H1 (cell line): ENCODE measurements at regions not wholly inside any gene's neighbourhood (a gene's known extent, or its start where the extent isn't known, plus 50 kb on each side); places are given as distances from the start of the nearest gene placed in this dataset.

ENCODE experiments used
- CTCF ChIA-PET: fragments of 300-600 bp; sonication (Branson Sonifier 250); formaldehyde crosslinking; loops from one replicate; lab custom pipeline; 2021; ENCODE audit not compliant: partially characterized antibody; lab: Charles Lee
- POLR2A ChIA-PET: fragments of 300-600 bp; sonication (Branson Sonifier 250); formaldehyde crosslinking; loops from one replicate; lab custom pipeline; 2021; ENCODE audit warnings: inconsistent platforms; ENCODE audit not compliant: partially characterized antibody; lab: Charles Lee
- DNase-seq, 2 experiments: peaks; one replicate each; pipeline versions ENCODE4 v3.0.0 to v3.0.0-alpha.2; 2010 to 2022; ENCODE audit warnings: low spot score in 2 of 2, low read depth in 1 of 2, mixed read lengths in 1 of 2
- FAIRE-seq: peaks from 2 replicates; lab custom pipeline; 2011; peaks lifted over from hg19 to GRCh38; lab: Jason Lieb, UNC
- H2AFZ ChIP-seq: 2 replicates; pipeline ENCODE4 v1.8.1; 2012; ENCODE audit warnings: low read length, inconsistent platforms
- H2AK5ac ChIP-seq: 2 replicates; pipeline ENCODE4 v1.6.1; 2013; ENCODE audit warnings: low read depth, low read length
- H2BK120ac ChIP-seq: replicated peaks from 2 replicates; pipeline ENCODE3; 2013; ENCODE audit warnings: low read depth, low read length, inconsistent platforms
- H2BK12ac ChIP-seq: 2 replicates; pipeline ENCODE4 v1.6.1; 2013; ENCODE audit warnings: low read depth, low read length
- H2BK15ac ChIP-seq: 2 replicates; pipeline ENCODE4 v1.6.1; 2013; ENCODE audit warnings: low read length
- H2BK20ac ChIP-seq: 2 replicates; pipeline ENCODE4 v1.6.1; 2013; ENCODE audit warnings: low read length
- H2BK5ac ChIP-seq: 2 replicates; pipeline ENCODE4 v1.6.1; 2013; ENCODE audit warnings: low read depth, low read length
- H3K14ac ChIP-seq: 2 replicates; pipeline ENCODE4 v1.6.1; 2013; ENCODE audit warnings: inconsistent platforms; ENCODE audit not compliant: insufficient read length
- H3K18ac ChIP-seq: 2 replicates; pipeline ENCODE4 v1.6.1; 2013; ENCODE audit warnings: low read length; ENCODE audit errors: extremely low read depth
- H3K23ac ChIP-seq: 2 replicates; pipeline ENCODE4 v1.6.1; 2013; ENCODE audit warnings: inconsistent platforms; ENCODE audit not compliant: insufficient read length
- H3K23me2 ChIP-seq: 2 replicates; pipeline ENCODE4 v1.6.1; 2013; ENCODE audit warnings: low read depth, low read length
- H3K27ac ChIP-seq: 2 replicates; pipeline ENCODE4 v1.6.1; 2011; ENCODE audit warnings: low read depth, low read length, inconsistent platforms
- H3K27me3 ChIP-seq, 4 experiments: replicated peaks in 1 of 4; 1 replicate in 1 of 4; 2 replicates in 3 of 4; pipeline versions ENCODE4 v1.6.1 to v1.8.1; 2011 to 2013; ENCODE audit warnings: low read length in 3 of 4, mild to moderate bottlenecking in 3 of 4, inconsistent platforms in 2 of 4, mixed read lengths in 2 of 4, moderate library complexity in 1 of 4; ENCODE audit not compliant: control insufficient read depth in 3 of 4, insufficient read depth in 3 of 4; ENCODE audit errors: extremely low read depth in 1 of 4
- H3K36me3 ChIP-seq, 4 experiments: 2 replicates each; pipeline versions ENCODE4 v1.6.1 to v1.8.1; 2011 to 2013; ENCODE audit warnings: mild to moderate bottlenecking in 4 of 4, low read length in 3 of 4, moderate library complexity in 2 of 4, control low read depth in 1 of 4, inconsistent platforms in 1 of 4; ENCODE audit not compliant: insufficient read depth in 4 of 4, control insufficient read depth in 2 of 4
- H3K4ac ChIP-seq: replicated peaks from 2 replicates; pipeline ENCODE3; 2013; ENCODE audit warnings: low read length, low read depth, mixed read lengths, inconsistent platforms; ENCODE audit not compliant: insufficient read length
- H3K4me1 ChIP-seq, 4 experiments: replicated peaks in 1 of 4; 1 replicate in 1 of 4; 2 replicates in 3 of 4; pipeline versions ENCODE4 v1.6.1 to v1.8.1; 2011 to 2013; ENCODE audit warnings: low read length in 3 of 4, inconsistent platforms in 2 of 4, mixed read lengths in 1 of 4; ENCODE audit not compliant: insufficient read depth in 4 of 4, control insufficient read depth in 3 of 4
- H3K4me2 ChIP-seq, 2 experiments: 2 replicates each; pipeline versions ENCODE4 v1.6.1 to v1.8.1; 2011 to 2013; ENCODE audit warnings: low read depth in 2 of 2, low read length in 2 of 2, control low read depth in 1 of 2, inconsistent platforms in 1 of 2, mild to moderate bottlenecking in 1 of 2; ENCODE audit not compliant: insufficient read depth in 1 of 2
- H3K4me3 ChIP-seq, 4 experiments: fragments of 200-600, 300-600 bp in 1 of 4; sonication (generic), shearing (Covaris generic), sonication (Bioruptor Twin) in 1 of 4; 2 replicates each; pipeline versions ENCODE4 v1.5.1 to v1.8.1; 2011 to 2016; ENCODE audit warnings: low read length in 4 of 4, low read depth in 3 of 4, control low read depth in 2 of 4, inconsistent platforms in 2 of 4, mild to moderate bottlenecking in 2 of 4, mixed read lengths in 1 of 4, moderate library complexity in 1 of 4; ENCODE audit not compliant: insufficient read depth in 2 of 4; ENCODE audit errors: extremely low read depth in 1 of 4
- H3K56ac ChIP-seq: replicated peaks from 2 replicates; pipeline ENCODE3; 2013; ENCODE audit warnings: low read depth, mild to moderate bottlenecking, mixed read lengths, low read length, inconsistent platforms; ENCODE audit not compliant: insufficient read length
- H3K79me1 ChIP-seq: 2 replicates; pipeline ENCODE4 v1.6.1; 2013; ENCODE audit warnings: low read depth, low read length, control low read depth
- H3K79me2 ChIP-seq, 2 experiments: 2 replicates each; pipeline versions ENCODE4 v1.6.1 to v1.8.1; 2012 to 2013; ENCODE audit warnings: low read length in 2 of 2, mild to moderate bottlenecking in 2 of 2, inconsistent platforms in 1 of 2; ENCODE audit not compliant: insufficient read depth in 2 of 2, control insufficient read depth in 1 of 2
- H3K9ac ChIP-seq, 4 experiments: replicated peaks in 1 of 4; 1 replicate in 1 of 4; 2 replicates in 3 of 4; pipeline versions ENCODE4 v1.6.1 to v1.8.1; 2011 to 2013; ENCODE audit warnings: low read depth in 3 of 4, low read length in 3 of 4, control low read depth in 2 of 4, mild to moderate bottlenecking in 2 of 4, moderate library complexity in 2 of 4, inconsistent platforms in 1 of 4; ENCODE audit errors: extremely low read depth in 1 of 4
- H3K9me3 ChIP-seq, 2 experiments: 2 replicates each; pipeline versions ENCODE4 v1.6.1 to v1.8.1; 2012 to 2013; ENCODE audit warnings: mild to moderate bottlenecking in 2 of 2, moderate library complexity in 2 of 2, control low read depth in 1 of 2, inconsistent platforms in 1 of 2, low read depth in 1 of 2, low read length in 1 of 2, mixed read lengths in 1 of 2; ENCODE audit not compliant: insufficient read depth in 2 of 2
- H4K20me1 ChIP-seq, 2 experiments: replicated peaks in 1 of 2; 2 replicates each; pipeline versions ENCODE3 to v1.8.1; 2011 to 2013; ENCODE audit warnings: inconsistent platforms in 2 of 2, low read length in 2 of 2, mild to moderate bottlenecking in 1 of 2; ENCODE audit not compliant: insufficient read depth in 2 of 2, control insufficient read depth in 1 of 2
- H4K5ac ChIP-seq: 2 replicates; pipeline ENCODE4 v1.6.1; 2013; ENCODE audit warnings: low read length, low read depth, mixed read lengths, inconsistent platforms; ENCODE audit not compliant: insufficient read length
- H4K8ac ChIP-seq: 2 replicates; pipeline ENCODE4 v1.8.0; 2013; ENCODE audit warnings: mild to moderate bottlenecking, moderate library complexity, low read length, inconsistent platforms; ENCODE audit not compliant: insufficient read depth; ENCODE audit errors: extremely low read depth
- H4K91ac ChIP-seq: replicated peaks from 2 replicates; pipeline ENCODE3; 2013; ENCODE audit warnings: low read length, mixed read lengths, inconsistent platforms; ENCODE audit not compliant: insufficient read length
- ATF3 ChIP-seq: IDR thresholded peaks from 2 replicates; pipeline ENCODE4 v1.6.1; 2011; ENCODE audit warnings: low read depth, mild to moderate bottlenecking, low read length; ENCODE audit not compliant: insufficient read depth
- CTBP2 ChIP-seq: IDR thresholded peaks from 2 replicates; pipeline ENCODE4 v1.7.0; 2011; ENCODE audit warnings: borderline replicate concordance, mild to moderate bottlenecking, moderate library complexity, mixed read lengths, low read length; ENCODE audit not compliant: insufficient read depth, insufficient read length
- EZH2 ChIP-seq: fragments of 200-600 bp; sonication (generic); IDR thresholded peaks from 2 replicates; pipeline ENCODE4 v1.7.1; 2012; ENCODE audit warnings: low read depth, mild to moderate bottlenecking, moderate library complexity, low read length, inconsistent platforms; ENCODE audit not compliant: severe bottlenecking
- FOSL1 ChIP-seq: IDR thresholded peaks from 2 replicates; pipeline ENCODE4 v1.6.1; 2011; ENCODE audit warnings: mild to moderate bottlenecking, low read depth, low read length, moderate library complexity; ENCODE audit not compliant: insufficient read depth
- MAFK ChIP-seq: IDR thresholded peaks from 2 replicates; pipeline ENCODE4 v1.6.1; 2012; ENCODE audit warnings: low read depth, mild to moderate bottlenecking, improper control_type of control experiment, low read length
- PHF8 ChIP-seq: fragments of 200-600 bp; sonication (generic); conservative IDR thresholded peaks from 2 replicates; pipeline ENCODE4 v1.7.1; 2012; ENCODE audit warnings: low read depth, mild to moderate bottlenecking, inconsistent platforms, low read length, moderate library complexity
- RXRA ChIP-seq: IDR thresholded peaks from 2 replicates; pipeline ENCODE4 v1.6.1; 2011; ENCODE audit warnings: low read depth, mild to moderate bottlenecking, low read length, moderate library complexity; ENCODE audit not compliant: insufficient read depth
- SAP30 ChIP-seq: fragments of 300-600 bp; sonication (generic); IDR thresholded peaks from 2 replicates; pipeline ENCODE4 v1.7.1; 2012; ENCODE audit warnings: low read length, moderate library complexity, mild to moderate bottlenecking, inconsistent platforms; ENCODE audit not compliant: insufficient read depth, insufficient replicate concordance
- SIRT6 ChIP-seq: IDR thresholded peaks from one replicate; pipeline ENCODE4 v1.7.1; 2012; ENCODE audit warnings: low read length, inconsistent platforms
- SP4 ChIP-seq: IDR thresholded peaks from 2 replicates; pipeline ENCODE4 v1.6.1; 2012; ENCODE audit warnings: low read length, inconsistent platforms
- TAF1 ChIP-seq: IDR thresholded peaks from 2 replicates; pipeline ENCODE4 v1.6.1; 2011; ENCODE audit warnings: mild to moderate bottlenecking, low read depth, low read length
- TCF12 ChIP-seq: IDR thresholded peaks from 2 replicates; pipeline ENCODE4 v1.6.1; 2011; ENCODE audit warnings: low read depth, mild to moderate bottlenecking, low read length
- TEAD4 ChIP-seq: IDR thresholded peaks from 2 replicates; pipeline ENCODE4 v1.6.1; 2012; ENCODE audit warnings: low read depth, low read length, inconsistent platforms, mixed read lengths
- WGBS, 2 experiments: shearing (Covaris generic) in 1 of 2; methylation state at CpG; one replicate each; pipeline versions ENCODE4 v1.1.6 to v1.1.7; 2013 to 2015; ENCODE audit warnings: low lambda C conversion rate in 2 of 2, mixed read lengths in 2 of 2, inconsistent platforms in 1 of 2, low coverage in 1 of 2, missing lambda C conversion rate in 1 of 2; ENCODE audit not compliant: insufficient replicate concordance in 2 of 2, insufficient coverage in 1 of 2, insufficient read length in 1 of 2; ENCODE audit errors: extremely low coverage in 1 of 2, missing lambda C conversion rate in 1 of 2; 5-methylcytosine and 5-hydroxymethylcytosine counted together
- TF ChIP-seq, protein P1 (sequence below): IDR thresholded peaks from 2 replicates; pipeline ENCODE4 v1.6.1; 2012; ENCODE audit warnings: inconsistent platforms

- no peak overlapping the region for H3K18ac ChIP-seq
- no peaks in the 10 kb centered on the region for H3K4me1 ChIP-seq
- no peaks in the 10 kb centered on the region; the same call in 1 of the 2 replicates for H3K23me2 ChIP-seq
- H2BK120ac ChIP-seq: no peak overlapping the region
- H3K36me3 ChIP-seq: peaks cover 0 to 4% (median 0%) of the 10 kb centered on the region in 4 experiments; a peak in 1 of 8 replicates
- H2BK5ac ChIP-seq: no peak overlapping the region
- H2BK15ac ChIP-seq: no peak overlapping the region
- peaks cover 75 to 76% of the 10 kb centered on the region in 2 experiments for H3K9me3 ChIP-seq
- no peak overlapping the region for H3K4ac ChIP-seq
- whole genome bisulfite sequencing, 2 experiments: 25% methylated on average over 4 of the region's 4 CpGs; no CpG with 5 or more reads in 1 of the 2 experiments
- no peak overlapping the region for H2BK20ac ChIP-seq
- H3K27me3 ChIP-seq: no peaks in the 10 kb centered on the region
- H3K23ac ChIP-seq: no peak overlapping the region
- DNase-seq (no peak), FAIRE-seq (no peak)
- H2BK12ac ChIP-seq: no peak overlapping the region
- no peak overlapping the region for H2AFZ ChIP-seq
- H4K91ac ChIP-seq: no peak overlapping the region
- H3K27ac ChIP-seq: no peak overlapping the region
- no peak overlapping the region for H3K14ac ChIP-seq
- POLR2A ChIA-PET: no interaction called here
- no peaks in the 10 kb centered on the region for H3K79me2 ChIP-seq
- H3K79me1 ChIP-seq: no peaks in the 10 kb centered on the region
- no peak overlapping the region for H3K4me3 ChIP-seq
- H3K4me2 ChIP-seq: no peak overlapping the region
- H4K20me1 ChIP-seq: no peaks in the 10 kb centered on the region
- H4K8ac ChIP-seq: no peak overlapping the region
- H3K9ac ChIP-seq: no peak overlapping the region
- no peak overlapping the region for H3K56ac ChIP-seq
- CTCF ChIA-PET: no interaction called here
- no peak overlapping the region for H4K5ac ChIP-seq
- no peak overlapping the region for H2AK5ac ChIP-seq
- TF ChIP-seq, protein P1, sequence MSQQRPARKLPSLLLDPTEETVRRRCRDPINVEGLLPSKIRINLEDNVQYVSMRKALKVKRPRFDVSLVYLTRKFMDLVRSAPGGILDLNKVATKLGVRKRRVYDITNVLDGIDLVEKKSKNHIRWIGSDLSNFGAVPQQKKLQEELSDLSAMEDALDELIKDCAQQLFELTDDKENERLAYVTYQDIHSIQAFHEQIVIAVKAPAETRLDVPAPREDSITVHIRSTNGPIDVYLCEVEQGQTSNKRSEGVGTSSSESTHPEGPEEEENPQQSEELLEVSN: no peak
- TF ChIP-seq EZH2 (no peak), SP4 (no peak), FOSL1 (no peak), CTBP2 (no peak), MAFK (no peak), SAP30 (no peak), TEAD4 (no peak), TAF1 (no peak), SIRT6 (no peak), RXRA (no peak), ATF3 (no peak), PHF8 (no peak), TCF12 (no peak)
Measured at GRCh38 chr18:70709144-70709543, 420.3 kb downstream of the SOCS6 start.
